ENCODE measurements at regions not wholly inside any gene's neighbourhood (a gene's known extent, or its start where the extent isn't known, plus 50 kb on each side); places are given as distances from the start of the nearest gene placed in this dataset.

- no TSS peak for BruUV-seq (replicated peaks)
- Mint-ChIP-seq H3K4me1 (ENCODE audit: low read depth, unreplicated experiment) (no peaks in the 10 kb centered on the region), H3K4me3 (ENCODE audit: low read depth, unreplicated experiment) (no peak overlapping the region), H3K9me3 (ENCODE audit: low read depth, unreplicated experiment) (peaks cover 6% of the 10 kb centered on the region), H3K27me3 (ENCODE audit: unreplicated experiment) (no peaks in the 10 kb centered on the region), H3K27ac (ENCODE audit: unreplicated experiment) (no peak overlapping the region), H3K36me3 (ENCODE audit: insufficient read depth, unreplicated experiment) (no peaks in the 10 kb centered on the region)
- CTCF ChIA-PET, result no interaction called here
- intact Hi-C loops (cut with micrococcal nuclease; ENCODE audit: unreplicated experiment), result no loop called here
- TF ChIP-seq CTCF (IDR thresholded peaks at IDR 0.05; ENCODE audit: unreplicated experiment), result no peak
- DNase-seq, result no peak
Measured at GRCh38 chr3:27616031-27616430, 106.1 kb downstream of the EOMES start.

- no peak for TF ChIP-seq CTCF (IDR thresholded peaks at IDR 0.05; ENCODE audit: unreplicated experiment)
- Mint-ChIP-seq H3K4me1 (ENCODE audit: low read depth, unreplicated experiment) (no peaks in the 10 kb centered on the region), H3K27me3 (ENCODE audit: unreplicated experiment) (no peaks in the 10 kb centered on the region), H3K9me3 (ENCODE audit: low read depth, unreplicated experiment) (peaks cover 6% of the 10 kb centered on the region), H3K27ac (ENCODE audit: unreplicated experiment) (no peak overlapping the region), H3K4me3 (ENCODE audit: low read depth, unreplicated experiment) (no peak overlapping the region), H3K36me3 (ENCODE audit: insufficient read depth, unreplicated experiment) (peaks cover under 1% of the 10 kb centered on the region)
- intact Hi-C loops (cut with micrococcal nuclease; ENCODE audit: unreplicated experiment), result no loop called here
- no peak for DNase-seq
- BruUV-seq (replicated peaks), result no TSS peak
- CTCF ChIA-PET, result no interaction called here
Measured at GRCh38 chr3:27615555-27615954, 106.6 kb downstream of the EOMES start.

- intact Hi-C loops (cut with micrococcal nuclease; ENCODE audit: unreplicated experiment), result no loop called here
- DNase-seq, result no peak
Measured at GRCh38 chr3:27614592-27614991, 107.5 kb downstream of the EOMES start.

GRCh38 chr3:27613846-27614500 is 108.2 kb downstream of the EOMES start:
- H3K36me3 Mint-ChIP-seq (ENCODE audit: insufficient read depth, unreplicated experiment), result peaks cover 3% of the 10 kb centered on the region
- intact Hi-C loops (cut with micrococcal nuclease; ENCODE audit: unreplicated experiment), result no loop called here
- DNase-seq, result no peak
- CTCF ChIA-PET, result no interaction called here
- H3K27me3 Mint-ChIP-seq (ENCODE audit: unreplicated experiment), result no peaks in the 10 kb centered on the region
- no peak for TF ChIP-seq CTCF (IDR thresholded peaks at IDR 0.05; ENCODE audit: unreplicated experiment)
- H3K4me1 Mint-ChIP-seq (ENCODE audit: low read depth, unreplicated experiment), result peaks cover 8% of the 10 kb centered on the region
- BruUV-seq (replicated peaks), result no TSS peak
- peaks cover 6% of the 10 kb centered on the region for H3K9me3 Mint-ChIP-seq (ENCODE audit: low read depth, unreplicated experiment)
- H3K27ac Mint-ChIP-seq (ENCODE audit: unreplicated experiment), result no peak overlapping the region
- no peak overlapping the region for H3K4me3 Mint-ChIP-seq (ENCODE audit: low read depth, unreplicated experiment)

More at GRCh38 chr3:27614592-27614991, 107.5 kb downstream of the EOMES start:
- H3K36me3 Mint-ChIP-seq (ENCODE audit: insufficient read depth, unreplicated experiment), result peaks cover 3% of the 10 kb centered on the region
- peaks cover 2% of the 10 kb centered on the region for H3K4me1 Mint-ChIP-seq (ENCODE audit: low read depth, unreplicated experiment)
- BruUV-seq (replicated peaks), result no TSS peak
- CTCF ChIA-PET, result no interaction called here
- peaks cover 6% of the 10 kb centered on the region for H3K9me3 Mint-ChIP-seq (ENCODE audit: low read depth, unreplicated experiment)
- H3K27me3 Mint-ChIP-seq (ENCODE audit: unreplicated experiment), result no peaks in the 10 kb centered on the region
- no peak for TF ChIP-seq CTCF (IDR thresholded peaks at IDR 0.05; ENCODE audit: unreplicated experiment)
- H3K27ac Mint-ChIP-seq (ENCODE audit: unreplicated experiment), result no peak overlapping the region
- H3K4me3 Mint-ChIP-seq (ENCODE audit: low read depth, unreplicated experiment), result no peak overlapping the region
